ENCODE measurements at regions not wholly inside any gene's neighbourhood (a gene's known extent, or its start where the extent isn't known, plus 50 kb on each side); places are given as distances from the start of the nearest gene placed in this dataset.
"Not testable (repeated sequence)": the region's sequence is repeated elsewhere in the genome, so short reads cannot be mapped to it uniquely, and the experiment has no call there.

DNA sequence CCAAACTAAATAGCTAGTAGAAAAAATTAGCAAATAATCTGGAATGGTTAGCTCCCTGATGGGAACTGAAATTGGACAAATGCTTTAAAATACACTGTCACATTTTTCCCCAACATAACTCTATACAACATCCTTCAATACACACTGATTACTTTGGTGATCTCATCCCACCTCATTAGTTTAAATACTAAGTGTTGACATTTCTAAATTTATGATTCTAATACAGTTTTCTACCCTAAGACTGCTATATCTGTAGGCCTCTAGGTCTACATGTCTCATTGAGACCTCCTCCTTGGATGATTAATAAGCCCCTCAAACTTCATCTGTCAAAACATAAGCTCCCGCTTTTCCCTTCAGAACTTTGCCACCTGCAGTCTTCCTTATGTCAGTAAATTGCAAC is 80.7 kb upstream of the SLITRK5 start:
- H3K9ac ChIP-seq (ENCODE audit: insufficient read length) = no peak overlapping the region
- H3K9me3 ChIP-seq (ENCODE audit: low read depth, low read length) = no peaks in the 10 kb centered on the region
- no peak for DNase-seq (ENCODE audit: low read depth, low spot score)
- no peak overlapping the region for H3K27ac ChIP-seq
- H3K4me3 ChIP-seq = no peak overlapping the region
- TF ChIP-seq EZH2 (IDR thresholded peaks at IDR 0.05) = no peak
- TF ChIP-seq FOXP2 (optimal IDR thresholded peaks at IDR 0.05; ENCODE audit: control extremely low read depth, extremely low read length, insufficient read depth) = no peak
- TF ChIP-seq POLR2AphosphoS5 (IDR thresholded peaks at IDR 0.05; ENCODE audit: borderline replicate concordance, low read depth, low read length) = no peak
- no peaks in the 10 kb centered on the region for H3K36me3 ChIP-seq (ENCODE audit: insufficient read depth, low read length)

DNA sequence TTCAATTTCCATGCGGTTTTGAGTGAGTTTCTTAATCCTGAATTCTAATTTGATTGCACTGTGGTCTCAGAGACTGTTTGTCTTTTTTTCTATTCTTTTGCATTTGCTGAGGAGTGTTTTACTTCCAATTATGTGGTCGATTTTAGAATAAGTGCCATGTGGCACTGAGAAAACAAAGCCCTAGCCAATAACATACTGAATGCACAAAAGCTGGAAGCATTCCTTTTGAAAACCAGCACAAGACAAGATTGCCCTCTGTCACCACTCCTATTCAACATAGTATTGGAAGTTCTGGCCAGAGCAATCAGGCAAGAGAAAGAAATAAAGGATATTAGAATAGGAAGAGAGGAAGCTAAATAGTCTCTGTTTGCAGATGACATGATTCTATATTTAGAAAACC is 66.7 kb upstream of the SLITRK5 start:
- not testable (repeated sequence) for H3K9me3 ChIP-seq (ENCODE audit: low read depth, low read length); H3K27ac ChIP-seq; H3K4me3 ChIP-seq; H3K36me3 ChIP-seq (ENCODE audit: insufficient read depth, low read length); H3K9ac ChIP-seq (ENCODE audit: insufficient read length); DNase-seq (ENCODE audit: low read depth, low spot score)

DNA sequence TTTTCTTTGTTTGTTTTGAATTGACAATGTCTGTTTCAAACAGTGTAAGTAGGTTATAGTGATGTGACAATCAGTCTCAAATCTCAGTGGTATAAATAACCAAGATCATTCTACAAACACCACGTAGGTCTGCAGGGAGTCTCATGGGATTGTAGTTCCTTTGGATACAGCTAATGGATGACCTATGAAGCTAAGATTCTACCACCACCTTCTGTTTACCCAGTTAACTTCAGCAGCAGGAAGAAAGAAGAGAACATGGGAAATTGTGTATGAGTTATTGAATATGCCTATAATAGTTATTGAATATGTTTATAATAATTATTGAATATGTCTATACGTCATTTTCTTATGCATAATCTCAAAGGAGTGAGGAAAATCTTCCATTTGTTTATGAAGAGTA is 63.9 kb upstream of the SLITRK5 start:
- Histone ChIP-seq H3K27ac (no peak overlapping the region), H3K9me3 (ENCODE audit: low read depth, low read length) (no peaks in the 10 kb centered on the region), H3K36me3 (ENCODE audit: insufficient read depth, low read length) (no peaks in the 10 kb centered on the region), H3K4me3 (no peak overlapping the region), H3K9ac (ENCODE audit: insufficient read length) (no peak overlapping the region)
- no peak for DNase-seq (ENCODE audit: low read depth, low spot score)
- TF ChIP-seq POLR2AphosphoS5 (IDR thresholded peaks at IDR 0.05; ENCODE audit: borderline replicate concordance, low read depth, low read length) (no peak), EZH2 (IDR thresholded peaks at IDR 0.05) (no peak), FOXP2 (optimal IDR thresholded peaks at IDR 0.05; ENCODE audit: control extremely low read depth, extremely low read length, insufficient read depth) (no peak)

DNA sequence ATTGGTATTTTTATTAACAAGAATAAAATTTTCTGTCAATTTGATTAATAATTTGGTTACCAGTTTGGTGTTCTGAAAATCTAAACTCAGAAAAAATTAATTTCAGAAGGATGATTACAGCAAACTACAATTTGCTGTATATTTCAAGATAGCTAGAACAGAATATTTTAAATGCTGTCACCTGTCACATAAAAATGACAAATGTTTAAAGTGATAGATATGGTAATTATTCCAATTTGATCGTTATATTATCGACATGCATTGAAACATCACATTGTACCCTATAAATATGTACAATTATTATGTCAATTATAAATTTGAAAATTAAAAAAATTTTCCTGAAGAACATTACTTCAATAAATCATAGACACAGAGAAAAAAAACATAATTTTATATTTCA is 56.9 kb upstream of the SLITRK5 start:
- Histone ChIP-seq H3K9ac (ENCODE audit: insufficient read length) (no peak overlapping the region), H3K27ac (no peak overlapping the region), H3K4me3 (no peak overlapping the region), H3K36me3 (ENCODE audit: insufficient read depth, low read length) (no peaks in the 10 kb centered on the region), H3K9me3 (ENCODE audit: low read depth, low read length) (no peaks in the 10 kb centered on the region)
- TF ChIP-seq EZH2 (IDR thresholded peaks at IDR 0.05) = no peak
- DNase-seq (ENCODE audit: low read depth, low spot score) = no peak

All from SK-N-MC (cell line).